Suprapubic skin (tissue), 3 donors: ENCODE measurements at regions not wholly inside any gene's neighbourhood (a gene's known extent, or its start where the extent isn't known, plus 50 kb on each side); places are given as distances from the start of the nearest gene placed in this dataset.

Experiments used
- CTCF ChIP-seq, 2 donors: fragments of 200-600 bp in 1 of 2; fragments of 450-650 bp in 1 of 2; sonication (generic) in 1 of 2; IDR thresholded peaks; one replicate each; pipeline ENCODE4 v1.5.1; 2016 to 2019; ENCODE audit warnings: antibody characterized with exemption in 2 of 2, mild to moderate bottlenecking in 1 of 2, moderate library complexity in 1 of 2
- EP300 ChIP-seq: sonication (generic); formaldehyde crosslinking; IDR thresholded peaks from one replicate; pipeline ENCODE4 v1.6.1; 2017; ENCODE audit warnings: antibody characterized with exemption

GRCh38 chr10:8428654-8429053, 374.2 kb downstream of the GATA3 start:
- no peak for TF ChIP-seq CTCF (IDR thresholded peaks at IDR 0.05)
- no peak for TF ChIP-seq EP300
